ENCODE measurements at regions not wholly inside any gene's neighbourhood (a gene's known extent, or its start where the extent isn't known, plus 50 kb on each side); places are given as distances from the start of the nearest gene placed in this dataset.

GRCh38 chr3:135869439-135870105 lies 96.0 kb upstream of the PPP2R3A start:
- no peak for TF ChIP-seq CTCF (IDR thresholded peaks at IDR 0.05; ENCODE audit: control extremely low read depth, extremely low read depth, low read depth, missing control alignments)
- ChIA-PET POLR2A (no interaction called here), CTCF (interaction anchor here (1.2 kb wide), 1 partner anchor 34 kb away, joined by 3 read pairs; no protein-coding TSS in a partner anchor)
- DNase-seq (ENCODE audit: extremely low spot score), result no peak

GRCh38 chr3:135871311-135871710 lies 94.2 kb upstream of the PPP2R3A start:
- ChIA-PET POLR2A (no interaction called here), CTCF (no interaction called here)

GRCh38 chr3:135874035-135874434 lies 91.5 kb upstream of the PPP2R3A start:
- TF ChIP-seq CTCF (IDR thresholded peaks at IDR 0.05; ENCODE audit: control extremely low read depth, extremely low read depth, low read depth, missing control alignments), result no peak
- CTCF ChIA-PET, result no interaction called here
- DNase-seq (ENCODE audit: extremely low spot score), result no peak
- POLR2A ChIA-PET, result no interaction called here

More at GRCh38 chr3:135871311-135871710, 94.2 kb upstream of the PPP2R3A start:
- TF ChIP-seq CTCF (IDR thresholded peaks at IDR 0.05; ENCODE audit: control extremely low read depth, extremely low read depth, low read depth, missing control alignments), result no peak
- no peak for DNase-seq (ENCODE audit: extremely low spot score)

GRCh38 chr3:135878501-135878900 lies 87.0 kb upstream of the PPP2R3A start:
- POLR2A ChIA-PET, result no interaction called here
- TF ChIP-seq CTCF (IDR thresholded peaks at IDR 0.05; ENCODE audit: control extremely low read depth, extremely low read depth, low read depth, missing control alignments), result no peak
- DNase-seq (ENCODE audit: extremely low spot score), result no peak
- CTCF ChIA-PET, result no interaction called here

- ChIA-PET CTCF (interaction anchor here (1.3 to 1.8 kb wide), 4 partner anchors 8 to 930 kb away, joined by 3 to 8 read pairs (median 4); no protein-coding TSS in a partner anchor), POLR2A (no interaction called here)
- no peak for DNase-seq (ENCODE audit: extremely low spot score)
- no peak for TF ChIP-seq CTCF (IDR thresholded peaks at IDR 0.05; ENCODE audit: control extremely low read depth, extremely low read depth, low read depth, missing control alignments)
Measured at GRCh38 chr3:135885885-135886284, 79.6 kb upstream of the PPP2R3A start.

- no peak for DNase-seq (ENCODE audit: extremely low spot score)
- ChIA-PET POLR2A (no interaction called here), CTCF (no interaction called here)
- no peak for TF ChIP-seq CTCF (IDR thresholded peaks at IDR 0.05; ENCODE audit: control extremely low read depth, extremely low read depth, low read depth, missing control alignments)
Measured at GRCh38 chr3:135887220-135887619, 78.3 kb upstream of the PPP2R3A start.
